Right renal pelvis (tissue), 4 donors: ENCODE measurements at regions not wholly inside any gene's neighbourhood (a gene's known extent, or its start where the extent isn't known, plus 50 kb on each side); places are given as distances from the start of the nearest gene placed in this dataset.

Experiments
- DNase-seq, 4 donors: peaks; one replicate each; pipeline ENCODE4 v3.0.0-alpha.2; 2013; ENCODE audit warnings: low read depth in 4 of 4, low spot score in 3 of 4, missing footprints in 1 of 4

DNA sequence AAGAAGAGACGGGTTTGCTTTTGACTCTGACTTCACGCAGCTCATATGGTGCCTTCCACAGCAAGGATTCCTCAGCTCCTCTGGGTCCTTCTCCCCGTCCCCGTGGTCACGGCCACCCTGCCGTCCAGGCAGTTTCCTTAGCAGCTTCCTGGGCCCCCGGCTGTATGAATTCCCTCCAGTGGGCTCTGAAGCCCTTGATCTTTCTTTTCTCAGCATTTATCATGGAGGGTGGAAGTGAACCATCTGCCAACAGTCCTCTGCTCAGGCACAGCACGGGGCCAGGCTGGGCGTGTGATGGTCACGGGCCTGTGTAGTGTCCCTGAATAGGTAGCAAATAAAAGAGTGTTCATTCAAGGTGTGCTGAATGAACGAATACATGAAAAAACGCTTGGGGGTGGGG is 782.4 kb downstream of the BRD1 start:
- DNase-seq = no peak

- no peak for DNase-seq
These were observed 782.9 kb downstream of the BRD1 start for GRCh38 chr22:49044776-49045175.

DNA sequence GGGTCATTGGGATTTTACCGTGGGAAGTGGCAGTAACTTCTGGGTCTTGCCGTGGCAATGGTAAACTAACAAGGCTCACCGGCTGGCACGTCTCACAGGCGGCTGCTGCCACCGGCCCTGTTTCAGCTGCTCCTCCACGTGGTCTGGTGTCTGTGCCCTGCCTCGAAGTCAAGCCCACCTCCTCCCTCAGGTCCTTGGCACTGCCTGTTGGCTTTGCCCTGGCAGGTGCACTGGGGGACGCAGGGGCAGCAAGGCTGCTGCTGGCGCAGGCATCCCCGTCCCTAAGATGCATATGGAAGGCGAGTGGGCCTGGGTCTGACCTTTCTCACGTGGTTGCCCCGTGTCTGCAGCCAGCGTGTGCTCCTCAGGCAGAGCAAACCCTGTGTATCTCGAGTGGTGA is 783.6 kb downstream of the BRD1 start:
- DNase-seq = no peak

- DNase-seq = no peak
These were observed 784.5 kb downstream of the BRD1 start for GRCh38 chr22:49042877-49043859.

- DNase-seq = no peak
These were observed 785.6 kb downstream of the BRD1 start for GRCh38 chr22:49042066-49042465.

DNA sequence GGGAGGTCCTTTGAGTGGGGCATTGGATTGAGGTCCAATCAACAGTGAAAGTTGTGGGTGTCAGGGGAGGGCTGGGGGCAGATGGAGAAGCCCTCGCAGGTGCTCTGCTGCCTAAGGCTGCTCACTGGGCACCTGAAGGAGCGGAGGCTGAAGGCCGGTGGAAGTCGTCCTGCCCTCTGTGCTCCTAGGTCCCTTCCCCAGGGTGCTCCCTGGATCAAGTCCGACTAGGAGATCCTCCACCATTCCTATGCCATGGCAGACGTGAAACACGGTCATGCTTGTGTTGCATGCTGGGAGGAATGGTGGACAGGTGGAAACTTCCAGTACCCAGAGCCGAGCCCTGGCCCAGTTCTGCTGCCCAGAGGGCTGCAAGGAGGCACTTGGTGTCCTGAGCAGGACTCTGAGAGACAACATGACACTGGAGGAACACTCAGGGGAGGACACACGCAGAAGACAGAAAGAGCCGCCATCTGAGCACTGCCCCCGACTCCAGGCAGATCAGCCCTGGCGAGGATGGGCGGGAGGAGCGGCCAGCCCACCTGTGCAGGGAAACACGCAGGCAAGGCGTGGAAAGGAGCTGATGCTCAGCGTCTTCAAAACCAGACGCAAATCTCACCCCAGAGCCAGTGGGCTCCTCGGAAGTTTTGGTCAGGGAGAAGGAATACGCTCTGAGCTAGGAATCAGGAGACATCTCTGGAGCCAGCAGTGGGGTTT is 786.8 kb downstream of the BRD1 start:
- DNase-seq = no peak

GRCh38 chr22:49040111-49040510 is 787.6 kb downstream of the BRD1 start:
- DNase-seq = no peak

- DNase-seq = no peak
These were observed 788.0 kb downstream of the BRD1 start for GRCh38 chr22:49039625-49040024.

DNA sequence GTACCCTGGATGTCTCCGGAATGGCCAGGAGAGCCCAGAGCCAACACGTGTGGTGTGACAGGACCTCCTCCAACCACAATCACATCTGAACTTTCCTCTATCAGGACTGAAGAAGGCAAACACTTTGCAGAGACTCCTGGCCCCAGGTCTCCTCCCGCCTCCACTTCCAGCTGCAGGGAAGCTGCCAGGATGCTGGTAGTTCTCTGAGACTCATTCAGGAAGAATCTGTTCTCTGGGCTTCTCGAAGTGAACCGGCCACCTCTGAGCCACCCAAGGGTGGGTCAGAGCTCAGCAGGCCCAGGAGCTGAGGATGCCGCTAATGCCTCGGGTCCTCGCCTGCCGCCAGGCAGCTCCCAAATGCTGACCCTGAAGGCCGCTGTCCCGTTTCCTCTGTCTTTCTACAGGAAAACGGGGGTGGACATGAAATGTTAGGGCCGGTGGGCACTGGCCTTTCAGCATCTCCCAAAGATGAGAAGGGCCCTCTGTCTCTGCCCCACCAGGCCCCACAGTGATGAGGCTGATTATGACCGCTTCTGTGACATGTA is 789.9 kb downstream of the BRD1 start:
- no peak for DNase-seq

- no peak for DNase-seq
These were observed 791.2 kb downstream of the BRD1 start for GRCh38 chr22:49036513-49036912.

- DNase-seq = no peak
These were observed 791.7 kb downstream of the BRD1 start for GRCh38 chr22:49035818-49036457.

DNA sequence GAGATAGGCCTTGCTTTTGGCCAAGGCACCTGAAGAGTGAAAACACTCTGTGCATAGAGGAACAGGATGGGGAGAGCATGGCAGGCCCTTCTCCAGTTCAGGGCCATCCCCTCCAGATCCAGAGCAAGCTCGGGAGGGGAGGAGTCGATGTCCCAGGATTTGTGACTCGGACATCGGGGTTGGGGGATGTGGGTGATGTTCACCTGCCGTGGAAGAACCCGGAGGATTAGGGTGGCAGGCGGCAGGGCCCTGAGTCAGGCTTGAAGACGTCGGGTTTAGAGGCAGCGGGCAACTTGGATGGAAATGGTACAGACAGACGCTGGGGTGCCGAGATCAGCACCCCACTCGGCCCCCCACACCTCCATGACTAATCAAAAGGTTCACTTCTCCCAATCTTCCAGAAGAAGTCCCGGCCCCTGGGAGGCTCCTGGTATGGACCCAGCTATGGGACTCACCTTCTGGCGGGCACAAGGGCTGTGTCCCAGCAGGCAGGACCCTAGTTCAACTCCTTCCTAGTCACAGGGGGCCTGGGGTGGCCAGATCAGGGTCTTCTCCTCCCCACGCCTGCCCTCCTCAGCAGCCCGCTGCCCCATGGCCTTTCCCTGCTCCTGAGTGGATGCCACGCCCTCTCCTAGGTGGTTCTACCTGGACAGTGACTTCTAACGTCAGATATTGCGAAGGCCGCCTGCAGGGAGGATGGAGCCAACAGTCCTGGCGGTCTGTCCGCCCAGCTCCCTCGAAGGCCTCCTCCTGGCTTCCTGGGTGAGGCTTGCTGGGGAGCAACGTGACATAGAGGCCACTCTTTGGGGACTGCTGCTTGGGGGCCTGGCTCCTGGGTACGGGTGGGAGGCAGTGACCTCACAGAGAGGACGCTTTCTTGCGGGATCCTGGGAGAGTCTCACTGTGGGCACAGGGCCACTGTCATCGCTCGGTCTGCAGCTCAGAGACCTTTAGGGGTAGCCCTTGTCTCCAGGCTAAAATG is 792.5 kb downstream of the BRD1 start:
- DNase-seq = no peak

GRCh38 chr22:49033616-49034015 is 794.1 kb downstream of the BRD1 start:
- no peak for DNase-seq

DNA sequence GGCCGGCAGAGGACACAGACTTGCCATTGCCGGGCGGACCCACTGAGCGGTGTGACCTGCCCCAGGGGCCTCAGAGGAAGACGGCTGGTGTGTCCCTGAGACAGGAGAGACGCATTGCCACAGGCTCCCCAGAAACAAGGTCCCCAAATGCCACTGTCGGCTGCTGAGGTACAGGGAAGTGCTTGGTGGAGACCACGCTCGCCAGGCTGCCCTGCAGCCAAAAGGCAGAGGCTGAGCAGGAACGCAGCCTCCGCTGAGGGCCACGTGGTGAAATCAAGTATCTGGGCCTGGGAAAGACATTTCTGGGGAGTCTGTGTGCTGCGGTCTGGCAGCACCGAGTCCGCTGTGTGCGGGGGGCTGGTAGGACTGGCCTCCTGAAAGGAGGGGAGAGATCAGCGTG is 794.9 kb downstream of the BRD1 start:
- no peak for DNase-seq

DNA sequence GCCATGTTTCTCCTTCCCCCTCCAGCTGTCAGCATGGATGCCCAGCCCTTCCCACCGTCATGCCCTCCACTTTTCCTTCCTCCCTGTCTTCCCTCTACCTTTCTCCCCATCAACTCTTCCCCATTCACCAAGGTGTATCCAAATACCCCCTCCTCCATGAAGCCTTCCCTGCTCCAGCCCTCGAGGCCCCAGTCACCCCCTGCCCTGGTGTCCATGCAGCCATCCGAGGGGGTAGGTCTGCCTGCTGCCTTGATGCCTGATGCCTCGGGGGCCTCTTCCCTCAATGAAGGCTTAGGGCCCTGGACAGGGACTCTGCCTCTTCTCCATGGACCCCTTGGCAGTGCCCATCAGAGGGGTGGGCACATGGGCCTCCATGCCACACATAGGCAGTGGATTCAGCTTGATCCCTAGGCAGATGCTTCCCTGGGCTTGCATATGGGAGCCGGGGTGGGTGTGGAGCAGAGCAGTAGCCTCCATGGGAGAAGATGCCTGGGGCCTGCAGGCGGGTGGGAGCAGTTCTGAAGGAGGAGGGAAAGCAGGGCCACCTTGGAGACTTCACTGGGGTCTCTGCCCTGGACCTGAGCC is 795.8 kb downstream of the BRD1 start:
- DNase-seq = no peak

GRCh38 chr22:49028111-49028510 is 799.6 kb downstream of the BRD1 start:
- DNase-seq = no peak

- no peak for DNase-seq
These were observed 800.4 kb downstream of the BRD1 start for GRCh38 chr22:49027368-49027670.

GRCh38 chr22:49026494-49027367 is 800.9 kb downstream of the BRD1 start:
- DNase-seq = no peak
